NCI-H2227 (cell line): ENCODE measurements at regions not wholly inside any gene's neighbourhood (a gene's known extent, or its start where the extent isn't known, plus 50 kb on each side); places are given as distances from the start of the nearest gene placed in this dataset.

Experiments
- DNase-seq: peaks from one replicate; lab custom pipeline; 2025; ENCODE audit not compliant: unreplicated experiment; lab: John Stamatoyannopoulos, UW

- no peak for DNase-seq
Observed at GRCh38 chr5:86768699-86769202, 151.0 kb downstream of the COX7C start.

- no peak for DNase-seq
Observed at GRCh38 chr5:86780018-86780417, 162.3 kb downstream of the COX7C start.

- DNase-seq = no peak
Observed at GRCh38 chr5:86786955-86787354, 169.2 kb downstream of the COX7C start.

GRCh38 chr5:86795659-86796058, 177.9 kb downstream of the COX7C start:
- DNase-seq = no peak

- no peak for DNase-seq
Observed at GRCh38 chr5:86797677-86798076, 179.9 kb downstream of the COX7C start.

GRCh38 chr5:86806206-86806605, 188.5 kb downstream of the COX7C start:
- DNase-seq = no peak

- DNase-seq = no peak
Observed at GRCh38 chr5:86807046-86808031, 189.6 kb downstream of the COX7C start.

- no peak for DNase-seq
Observed at GRCh38 chr5:86814315-86814714, 196.6 kb downstream of the COX7C start.

- DNase-seq = no peak
Observed at GRCh38 chr5:86814907-86815306, 197.2 kb downstream of the COX7C start.

- DNase-seq = no peak
Observed at GRCh38 chr5:86824637-86825036, 206.9 kb downstream of the COX7C start.

- no peak for DNase-seq
Observed at GRCh38 chr5:86831128-86831527, 213.4 kb downstream of the COX7C start.

GRCh38 chr5:86833868-86834267, 216.1 kb downstream of the COX7C start:
- no peak for DNase-seq

- no peak for DNase-seq
Observed at GRCh38 chr5:86837610-86838009, 219.9 kb downstream of the COX7C start.

- no peak for DNase-seq
Observed at GRCh38 chr5:86838083-86838482, 220.3 kb downstream of the COX7C start.

- DNase-seq = no peak
Observed at GRCh38 chr5:86841000-86841644, 223.4 kb downstream of the COX7C start.

GRCh38 chr5:86858442-86858841, 240.7 kb downstream of the COX7C start:
- no peak for DNase-seq

GRCh38 chr5:86861512-86861911, 243.8 kb downstream of the COX7C start:
- DNase-seq = peak; percentile 1

- peak; percentile 1 for DNase-seq
Observed at GRCh38 chr5:86862093-86862492, 244.4 kb downstream of the COX7C start.

- peak; percentile 5 for DNase-seq
Observed at GRCh38 chr5:86864051-86864450, 246.3 kb downstream of the COX7C start.

- no peak for DNase-seq
Observed at GRCh38 chr5:86865256-86865785, 247.6 kb downstream of the COX7C start.

GRCh38 chr5:86866036-86866435, 248.3 kb downstream of the COX7C start:
- DNase-seq = no peak

GRCh38 chr5:86869268-86869667, 251.5 kb downstream of the COX7C start:
- no peak for DNase-seq
